HCT116 (cell line): ENCODE measurements at regions not wholly inside any gene's neighbourhood (a gene's known extent, or its start where the extent isn't known, plus 50 kb on each side); places are given as distances from the start of the nearest gene placed in this dataset.

Experiments used
- ATAC-seq: fragments of 200-7000 bp; cut with Tn5 transposase; 2 replicates; pipeline ENCODE4 v1.9.1; 2020; ENCODE audit warnings: mild to moderate bottlenecking, moderate library complexity
- BruUV-seq: library from RNA; stranded (reverse); fragments of 400-500 nt; replicated peaks from 2 replicates; lab custom pipeline; 2021; lab: Mats Ljungman, UMichigan
- CTCF ChIA-PET: fragments of 300-600 bp; sonication (Branson Sonifier 250); formaldehyde crosslinking; loops from one replicate; lab custom pipeline; 2021; ENCODE audit warnings: antibody characterized with exemption; lab: Charles Lee
- POLR2A ChIA-PET: fragments of 300-600, 350-600 bp; sonication (Branson Sonifier 250); formaldehyde crosslinking; loops from one replicate; lab custom pipeline; 2021; ENCODE audit warnings: antibody characterized with exemption; lab: Charles Lee
- RAD21 ChIA-PET, 2 experiments: fragments of 300-600 bp; sonication (Branson Sonifier 250); formaldehyde crosslinking; loops; one replicate each; lab custom pipeline; 2023; ENCODE audit warnings: low total read pairs in 2 of 2; ENCODE audit not compliant: uncharacterized antibody in 2 of 2, unreplicated experiment in 2 of 2, low non-redundant PET in 1 of 2; lab: Charles Lee
- DNase-seq: peaks from one replicate; pipeline ENCODE4 v3.0.0-alpha.2; 2010; ENCODE audit warnings: low read depth, low spot score
- H2AFZ ChIP-seq: fragments of 200-600 bp; shearing (Covaris generic), sonication (generic); 2 replicates; pipeline ENCODE4 v1.6.1; 2017; ENCODE audit warnings: low read depth, mixed run types, mixed read lengths, antibody characterized with exemption, low read length; ENCODE audit not compliant: poor library complexity, severe bottlenecking
- H3K27ac ChIP-seq: 2 replicates; pipeline ENCODE4 v1.5.1; 2012; ENCODE audit warnings: low read depth, low read length
- H3K27me3 ChIP-seq: fragments of 200-600 bp; sonication (generic); 2 replicates; pipeline ENCODE4 v1.6.1; 2016; ENCODE audit warnings: mixed run types, low read length, mixed read lengths; ENCODE audit not compliant: insufficient read depth
- H3K36me3 ChIP-seq, 2 experiments: fragments of 200-500 bp in 1 of 2; fragments of 200-600 bp in 1 of 2; sonication (Bioruptor generic) in 1 of 2; sonication (generic) in 1 of 2; 2 replicates each; pipeline versions ENCODE4 v1.5.1 to v1.6.1; 2014 to 2016; ENCODE audit warnings: low read length in 2 of 2, inconsistent platforms in 1 of 2, mixed read lengths in 1 of 2, mixed run types in 1 of 2; ENCODE audit not compliant: insufficient read depth in 2 of 2, control insufficient read depth in 1 of 2
- H3K4me1 ChIP-seq, 2 experiments: fragments of 200-600 bp in 1 of 2; sonication (generic) in 1 of 2; 2 replicates each; pipeline versions ENCODE4 v1.5.1 to v1.6.1; 2012 to 2017; ENCODE audit warnings: low read length in 2 of 2, inconsistent platforms in 1 of 2, mild to moderate bottlenecking in 1 of 2, mixed read lengths in 1 of 2, mixed run types in 1 of 2, moderate library complexity in 1 of 2; ENCODE audit not compliant: insufficient read depth in 2 of 2, control insufficient read depth in 1 of 2
- H3K4me2 ChIP-seq: fragments of 200-600 bp; sonication (generic); 2 replicates; pipeline ENCODE4 v1.6.1; 2017; ENCODE audit warnings: mixed run types, low read length, mixed read lengths
- H3K4me3 ChIP-seq, 2 experiments: fragments of 200-600 bp in 1 of 2; sonication (generic) in 1 of 2; replicated peaks in 1 of 2; 2 replicates each; pipeline ENCODE4 v1.5.1; 2011 to 2016; ENCODE audit warnings: low read length in 2 of 2, control low read depth in 1 of 2, low read depth in 1 of 2, mild to moderate bottlenecking in 1 of 2, mixed read lengths in 1 of 2, mixed run types in 1 of 2
- H3K79me2 ChIP-seq: fragments of 200-600 bp; sonication (generic); 2 replicates; pipeline ENCODE4 v1.6.1; 2017; ENCODE audit warnings: mild to moderate bottlenecking, mixed run types, low read length, moderate library complexity, mixed read lengths; ENCODE audit not compliant: insufficient read depth
- H3K9ac ChIP-seq: fragments of 200-600 bp; sonication (generic); 2 replicates; pipeline ENCODE4 v1.6.1; 2016; ENCODE audit warnings: low read length, mixed read lengths
- H3K9me2 ChIP-seq: fragments of 200-600 bp; sonication (generic), shearing (Covaris generic); 2 replicates; pipeline ENCODE4 v1.6.1; 2017; ENCODE audit warnings: mixed run types, mild to moderate bottlenecking, moderate library complexity; ENCODE audit not compliant: insufficient read depth
- H3K9me3 ChIP-seq, 2 experiments: fragments of 200-500 bp in 1 of 2; fragments of 200-600 bp in 1 of 2; sonication (Bioruptor generic) in 1 of 2; sonication (generic) in 1 of 2; 2 replicates each; pipeline ENCODE4 v1.6.1; 2014 to 2017; ENCODE audit warnings: low read length in 2 of 2, mixed read lengths in 2 of 2, inconsistent platforms in 1 of 2, low read depth in 1 of 2, mild to moderate bottlenecking in 1 of 2, mixed run types in 1 of 2, moderate library complexity in 1 of 2; ENCODE audit not compliant: control insufficient read depth in 1 of 2, insufficient read depth in 1 of 2
- H4K20me1 ChIP-seq: fragments of 200-600 bp; sonication (generic), shearing (Covaris generic); 2 replicates; pipeline ENCODE4 v1.6.1; 2017; ENCODE audit warnings: mixed run types, mild to moderate bottlenecking, moderate library complexity; ENCODE audit not compliant: insufficient read depth
- ATF3 ChIP-seq: IDR thresholded peaks from 2 replicates; pipeline ENCODE4 v1.6.1; 2012
- CBX3 ChIP-seq: IDR thresholded peaks from 2 replicates; pipeline ENCODE4 v1.6.1; 2012; ENCODE audit warnings: low read depth
- ELF1 ChIP-seq: IDR thresholded peaks from 2 replicates; pipeline ENCODE4 v1.6.1; 2012; ENCODE audit warnings: low read depth, borderline replicate concordance
- EZH2 ChIP-seq: fragments of 200-600 bp; sonication (generic); IDR thresholded peaks from 2 replicates; pipeline ENCODE4 v1.6.1; 2017; ENCODE audit warnings: antibody characterized with exemption, mixed run types
- EZH2phosphoT487 ChIP-seq: fragments of 200-600 bp; IDR thresholded peaks from 2 replicates; pipeline ENCODE4 v1.6.1; 2018; ENCODE audit warnings: antibody characterized with exemption, borderline replicate concordance
- JUND ChIP-seq: IDR thresholded peaks from 2 replicates; pipeline ENCODE4 v1.6.1; 2012
- POLR2A ChIP-seq: IDR thresholded peaks from 2 replicates; pipeline ENCODE4 v1.7.0; 2011; ENCODE audit warnings: borderline replicate concordance; ENCODE audit not compliant: insufficient read depth, insufficient read length; ENCODE audit errors: extremely low read depth
- POLR2AphosphoS5 ChIP-seq: IDR thresholded peaks from 2 replicates; pipeline ENCODE4 v1.6.1; 2011; ENCODE audit warnings: mild to moderate bottlenecking, low read depth, low read length, moderate library complexity
- RAD21 ChIP-seq: IDR thresholded peaks from 2 replicates; pipeline ENCODE4 v1.6.1; 2012; ENCODE audit warnings: low read depth, mild to moderate bottlenecking
- REST ChIP-seq: IDR thresholded peaks from 2 replicates; pipeline ENCODE4 v1.6.1; 2012; ENCODE audit warnings: low read depth
- SIN3A ChIP-seq: IDR thresholded peaks from 2 replicates; pipeline ENCODE4 v1.6.1; 2012; ENCODE audit warnings: low read depth
- SP1 ChIP-seq: IDR thresholded peaks from 2 replicates; pipeline ENCODE4 v1.6.1; 2012; ENCODE audit warnings: low read depth
- SRF ChIP-seq: IDR thresholded peaks from 2 replicates; pipeline ENCODE4 v1.6.1; 2012; ENCODE audit warnings: low read depth
- TCF7L2 ChIP-seq: IDR thresholded peaks from 2 replicates; pipeline ENCODE4 v1.7.0; 2011; ENCODE audit warnings: borderline replicate concordance, inconsistent platforms; ENCODE audit not compliant: insufficient read depth, insufficient read length; ENCODE audit errors: extremely low read depth
- YY1 ChIP-seq: IDR thresholded peaks from 2 replicates; pipeline ENCODE4 v1.6.1; 2011; ENCODE audit warnings: low read length, low read depth, moderate library complexity, mild to moderate bottlenecking; ENCODE audit not compliant: insufficient replicate concordance; ENCODE audit errors: extremely low read depth
- ZBTB33 ChIP-seq: IDR thresholded peaks from 2 replicates; pipeline ENCODE4 v1.6.1; 2011; ENCODE audit warnings: mild to moderate bottlenecking, low read length, moderate library complexity; ENCODE audit not compliant: insufficient replicate concordance; ENCODE audit errors: extremely low read depth
- ZNF274 ChIP-seq: fragments of 200-500 bp; sonication (Bioruptor generic); IDR thresholded peaks from 2 replicates; pipeline ENCODE4 v1.6.1; 2014; ENCODE audit warnings: mild to moderate bottlenecking, low read depth, low read length, inconsistent platforms
- intact Hi-C: fragments of 100-400 bp; cut with micrococcal nuclease; formaldehyde crosslinking; loops from 2 replicates; pipeline ENCODE4 v1.10.0; 2022

GRCh38 chr17:13266606-13267005, 248.8 kb upstream of the ELAC2 start:
- H2AFZ ChIP-seq, result no peak overlapping the region
- CTCF ChIA-PET, result no interaction called here
- H3K9me3 ChIP-seq, result no peaks in the 10 kb centered on the region
- no TSS peak for BruUV-seq
- RAD21 ChIA-PET, result no interaction called here
- ATAC-seq (no peak), DNase-seq (no peak)
- H3K9me2 ChIP-seq, result no peaks in the 10 kb centered on the region
- no peak overlapping the region for H3K27ac ChIP-seq
- H4K20me1 ChIP-seq, result no peaks in the 10 kb centered on the region
- no peaks in the 10 kb centered on the region for H3K4me1 ChIP-seq
- no peak overlapping the region for H3K4me2 ChIP-seq
- peaks cover 34% of the 10 kb centered on the region; the same call in 1 of the 2 replicates for H3K27me3 ChIP-seq
- H3K36me3 ChIP-seq, result no peaks in the 10 kb centered on the region
- POLR2A ChIA-PET, result no interaction called here
- no peaks in the 10 kb centered on the region for H3K79me2 ChIP-seq
- no peak overlapping the region for H3K9ac ChIP-seq
- TF ChIP-seq RAD21 (no peak), POLR2A (no peak), TCF7L2 (no peak), REST (no peak), SIN3A (no peak)
- H3K4me3 ChIP-seq, result no peak overlapping the region
- intact Hi-C loops, result no loop called here

- H3K4me1 ChIP-seq, result no peaks in the 10 kb centered on the region
- no peaks in the 10 kb centered on the region for H4K20me1 ChIP-seq
- no peaks in the 10 kb centered on the region for H3K79me2 ChIP-seq
- intact Hi-C loops, result no loop called here
- POLR2A ChIA-PET, result no interaction called here
- H3K27ac ChIP-seq, result no peak overlapping the region
- no peak overlapping the region for H3K4me3 ChIP-seq
- H3K9me2 ChIP-seq, result no peaks in the 10 kb centered on the region
- no peak for ATAC-seq
- no peak overlapping the region for H2AFZ ChIP-seq
- CTCF ChIA-PET, result no interaction called here
- DNase-seq, result no peak
- H3K9ac ChIP-seq, result no peak overlapping the region
- H3K4me2 ChIP-seq, result no peak overlapping the region
- H3K9me3 ChIP-seq, result no peaks in the 10 kb centered on the region
- no TSS peak for BruUV-seq
- H3K27me3 ChIP-seq, result peaks cover 34% of the 10 kb centered on the region; the same call in 1 of the 2 replicates
- no peaks in the 10 kb centered on the region for H3K36me3 ChIP-seq
- RAD21 ChIA-PET, result no interaction called here
- TF ChIP-seq SP1, result no peak
- no peak for TF ChIP-seq ELF1
- no peak for TF ChIP-seq ATF3
- no peak for TF ChIP-seq RAD21
- no peak for TF ChIP-seq ZBTB33
- TF ChIP-seq JUND, result no peak
- TF ChIP-seq SRF, result no peak
- no peak for TF ChIP-seq YY1
- TF ChIP-seq EZH2phosphoT487, result no peak
- no peak for TF ChIP-seq EZH2
- TF ChIP-seq CBX3, result no peak
- TF ChIP-seq POLR2A, result no peak
- TF ChIP-seq POLR2AphosphoS5, result no peak
- TF ChIP-seq ZNF274, result no peak
These were observed 247.5 kb upstream of the ELAC2 start for GRCh38 chr17:13265311-13265710.
